Astrocyte (in vitro differentiated cells and primary cell): ENCODE measurements at regions not wholly inside any gene's neighbourhood (a gene's known extent, or its start where the extent isn't known, plus 50 kb on each side); places are given as distances from the start of the nearest gene placed in this dataset.

ENCODE experiments used
- CTCF ChIP-seq: IDR thresholded peaks from 2 replicates; pipeline ENCODE4 v1.5.1; 2011; ENCODE audit warnings: low read depth, mild to moderate bottlenecking, inconsistent platforms, low read length, moderate library complexity; ENCODE audit not compliant: insufficient read depth
- EZH2 ChIP-seq: IDR thresholded peaks from 2 replicates; pipeline ENCODE4 v1.6.1; 2012; ENCODE audit warnings: mild to moderate bottlenecking, low read length, inconsistent platforms; ENCODE audit not compliant: insufficient read depth

DNA sequence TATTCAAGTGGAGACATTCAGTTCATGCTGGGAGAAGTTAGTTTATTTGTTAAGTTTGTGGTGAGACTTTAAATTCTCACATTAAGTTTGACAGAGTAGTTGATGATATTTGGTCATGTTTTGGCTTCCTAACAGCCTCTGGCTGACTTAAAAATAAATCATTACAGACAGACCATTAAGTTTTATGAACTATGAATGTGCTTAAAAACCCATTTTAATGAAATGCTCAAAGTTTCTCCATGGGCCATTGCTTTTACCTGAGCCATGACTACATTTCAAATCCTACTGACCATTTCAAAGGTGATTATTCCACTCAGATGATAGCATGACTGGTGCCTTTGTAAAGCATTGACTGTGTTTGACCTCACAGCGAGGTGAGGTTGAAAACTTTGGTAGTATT, 192.7 kb downstream of the LRRC70 start:
- TF ChIP-seq CTCF (no peak), EZH2 (no peak)
